ENCODE measurements at regions not wholly inside any gene's neighbourhood (a gene's known extent, or its start where the extent isn't known, plus 50 kb on each side); places are given as distances from the start of the nearest gene placed in this dataset.

DNA sequence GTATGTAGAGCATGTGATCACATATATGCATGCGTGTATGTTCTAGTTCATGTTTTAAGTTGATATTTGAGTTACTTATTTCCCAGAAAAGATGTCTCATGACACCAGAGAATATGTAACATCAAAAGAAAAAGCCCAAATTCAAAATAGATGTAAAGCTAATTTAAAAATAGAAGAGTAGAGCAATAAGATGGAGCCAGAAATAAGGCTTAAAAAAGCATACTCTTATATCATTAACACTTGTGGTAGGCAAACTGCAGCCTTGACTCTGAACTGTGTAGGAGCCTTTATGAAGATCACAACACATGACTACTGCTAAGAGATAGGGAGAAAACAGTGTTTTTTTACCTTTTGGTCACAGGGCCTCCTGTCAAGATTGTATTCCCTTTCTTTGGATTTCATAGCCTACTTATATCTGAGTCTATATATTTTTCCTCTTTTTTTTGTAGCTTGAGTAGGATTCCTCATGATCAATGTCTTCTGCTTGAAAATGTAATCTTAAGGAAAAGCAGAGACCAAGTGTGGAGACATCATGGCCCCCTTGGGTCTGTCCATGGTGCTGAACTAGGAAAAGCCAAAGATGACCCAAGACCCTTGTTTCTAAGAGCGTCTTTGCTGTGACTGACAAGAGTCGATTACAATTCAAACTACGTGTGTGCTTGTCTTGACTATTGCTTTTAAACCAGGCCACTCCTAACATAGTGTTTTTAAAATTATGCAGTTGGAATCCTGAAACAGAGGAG, 390.4 kb downstream of the SHISA9 start:
- no peak for TF ChIP-seq SIN3A (IDR thresholded peaks at IDR 0.05; ENCODE audit: borderline replicate concordance, low read depth, low read length)
- TF ChIP-seq, protein P1, sequence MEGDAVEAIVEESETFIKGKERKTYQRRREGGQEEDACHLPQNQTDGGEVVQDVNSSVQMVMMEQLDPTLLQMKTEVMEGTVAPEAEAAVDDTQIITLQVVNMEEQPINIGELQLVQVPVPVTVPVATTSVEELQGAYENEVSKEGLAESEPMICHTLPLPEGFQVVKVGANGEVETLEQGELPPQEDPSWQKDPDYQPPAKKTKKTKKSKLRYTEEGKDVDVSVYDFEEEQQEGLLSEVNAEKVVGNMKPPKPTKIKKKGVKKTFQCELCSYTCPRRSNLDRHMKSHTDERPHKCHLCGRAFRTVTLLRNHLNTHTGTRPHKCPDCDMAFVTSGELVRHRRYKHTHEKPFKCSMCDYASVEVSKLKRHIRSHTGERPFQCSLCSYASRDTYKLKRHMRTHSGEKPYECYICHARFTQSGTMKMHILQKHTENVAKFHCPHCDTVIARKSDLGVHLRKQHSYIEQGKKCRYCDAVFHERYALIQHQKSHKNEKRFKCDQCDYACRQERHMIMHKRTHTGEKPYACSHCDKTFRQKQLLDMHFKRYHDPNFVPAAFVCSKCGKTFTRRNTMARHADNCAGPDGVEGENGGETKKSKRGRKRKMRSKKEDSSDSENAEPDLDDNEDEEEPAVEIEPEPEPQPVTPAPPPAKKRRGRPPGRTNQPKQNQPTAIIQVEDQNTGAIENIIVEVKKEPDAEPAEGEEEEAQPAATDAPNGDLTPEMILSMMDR (IDR thresholded peaks at IDR 0.05) = no peak
- TF ChIP-seq USF2 (IDR thresholded peaks at IDR 0.05; ENCODE audit: borderline replicate concordance, low read depth, low read length) = no peak
- no peak for TF ChIP-seq EP300 (IDR thresholded peaks at IDR 0.05; ENCODE audit: borderline replicate concordance in 1 of 2, low read depth in 1 of 2, low read length in 1 of 2)
- no peak for TF ChIP-seq EZH2phosphoT487 (IDR thresholded peaks at IDR 0.05; ENCODE audit: borderline replicate concordance, low read depth)
- no peak for TF ChIP-seq TAF1 (IDR thresholded peaks at IDR 0.05; ENCODE audit: borderline replicate concordance, low read depth, low read length)
- no peak for TF ChIP-seq RCOR1 (IDR thresholded peaks at IDR 0.05; ENCODE audit: low read length)
- no peak for TF ChIP-seq POLR2AphosphoS5 (IDR thresholded peaks at IDR 0.05; ENCODE audit: low read depth, low read length)
- TF ChIP-seq MXI1 (IDR thresholded peaks at IDR 0.05; ENCODE audit: low read depth, low read length) = no peak

Measured in SK-N-SH (cell line).